Bronchial epithelial cell (primary cell): ENCODE measurements at regions not wholly inside any gene's neighbourhood (a gene's known extent, or its start where the extent isn't known, plus 50 kb on each side); places are given as distances from the start of the nearest gene placed in this dataset.

Source experiments
- DNase-seq: peaks from one replicate; pipeline ENCODE4 v3.0.0-alpha.2; 2010; ENCODE audit warnings: low read depth
- FAIRE-seq: peaks from 2 replicates; lab custom pipeline; 2011; peaks lifted over from hg19 to GRCh38; lab: Jason Lieb, UNC
- H3K27me3 ChIP-seq: 2 replicates; pipeline ENCODE4 v1.5.1; 2011; ENCODE audit warnings: low read length; ENCODE audit not compliant: control insufficient read depth, insufficient read depth
- H3K36me3 ChIP-seq: 2 replicates; pipeline ENCODE4 v1.5.1; 2011; ENCODE audit warnings: low read length; ENCODE audit not compliant: control insufficient read depth, insufficient read depth
- H3K4me3 ChIP-seq: 2 replicates; pipeline ENCODE4 v1.5.1; 2011; ENCODE audit warnings: mild to moderate bottlenecking, low read depth, low read length, control low read depth
- CTCF ChIP-seq: IDR thresholded peaks from 2 replicates; pipeline ENCODE4 v1.5.1; 2011; ENCODE audit warnings: mild to moderate bottlenecking, moderate library complexity, low read length, control low read depth, inconsistent platforms; ENCODE audit not compliant: insufficient read depth, severe bottlenecking

DNA sequence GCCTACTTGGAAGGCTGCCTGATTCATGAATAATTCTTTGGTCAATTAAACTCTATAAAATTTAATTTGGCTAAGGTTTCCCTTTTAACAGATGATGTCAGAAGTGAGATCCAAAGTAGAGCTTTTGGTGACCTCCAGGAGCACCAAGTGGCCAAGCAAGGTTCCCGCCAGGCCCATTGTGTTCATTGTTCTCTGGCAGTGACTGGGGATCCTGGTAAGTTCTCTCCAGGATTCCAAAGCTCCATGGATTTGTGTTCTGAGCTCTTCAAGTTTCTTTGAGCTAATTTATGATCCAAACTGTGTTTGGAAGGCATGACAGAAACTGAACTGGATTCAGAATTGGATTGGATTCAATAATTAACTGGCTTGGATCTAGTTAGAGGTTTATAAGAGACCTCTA is 72.0 kb upstream of the ALDH1L1 start:
- Histone ChIP-seq H3K36me3 (no peaks in the 10 kb centered on the region), H3K27me3 (no peaks in the 10 kb centered on the region), H3K4me3 (no peak overlapping the region)
- DNase-seq (no peak), FAIRE-seq (no peak)
- no peak for TF ChIP-seq CTCF

GRCh38 chr3:126245811-126246727 is 65.7 kb upstream of the ALDH1L1 start:
- H3K4me3 ChIP-seq, result no peak overlapping the region
- H3K36me3 ChIP-seq, result no peaks in the 10 kb centered on the region
- H3K27me3 ChIP-seq, result no peaks in the 10 kb centered on the region
- FAIRE-seq, result no peak
- TF ChIP-seq CTCF, result peak; percentile 65
- peak; percentile 37 for DNase-seq
